Liver (tissue), 8 donors: ENCODE measurements at regions not wholly inside any gene's neighbourhood (a gene's known extent, or its start where the extent isn't known, plus 50 kb on each side); places are given as distances from the start of the nearest gene placed in this dataset.

Experiments used
- DNase-seq: peaks from one replicate; pipeline ENCODE4 v3.0.0-alpha.2; 2017; ENCODE audit warnings: low spot score
- H3K27ac ChIP-seq, 2 donors: one replicate each; pipeline ENCODE4 v1.7.0; 2013; ENCODE audit warnings: inconsistent platforms in 2 of 2, low read length in 2 of 2, control low read depth in 1 of 2, low read depth in 1 of 2, mild to moderate bottlenecking in 1 of 2
- H3K27me3 ChIP-seq, 4 donors: one replicate each; pipeline versions ENCODE4 v1.6.1 to v1.7.0; 2013; ENCODE audit warnings: low read length in 3 of 4, inconsistent platforms in 1 of 4, mild to moderate bottlenecking in 1 of 4, moderate library complexity in 1 of 4; ENCODE audit not compliant: control insufficient read depth in 4 of 4, insufficient read depth in 4 of 4
- H3K36me3 ChIP-seq, 4 donors: one replicate each; pipeline versions ENCODE4 v1.6.1 to v1.7.0; 2013; ENCODE audit warnings: low read length in 3 of 4, mild to moderate bottlenecking in 3 of 4, low read depth in 1 of 4, moderate library complexity in 1 of 4; ENCODE audit not compliant: control insufficient read depth in 4 of 4, insufficient read depth in 3 of 4
- H3K4me1 ChIP-seq, 4 donors: one replicate each; pipeline versions ENCODE4 v1.6.1 to v1.7.0; 2013; ENCODE audit warnings: low read length in 3 of 4, mild to moderate bottlenecking in 3 of 4, moderate library complexity in 1 of 4; ENCODE audit not compliant: control insufficient read depth in 4 of 4, insufficient read depth in 4 of 4
- H3K4me3 ChIP-seq, 3 donors: one replicate each; pipeline versions ENCODE4 v1.6.1 to v1.7.0; 2013; ENCODE audit warnings: low read length in 3 of 3, control low read depth in 1 of 3, low read depth in 1 of 3, mild to moderate bottlenecking in 1 of 3
- H3K9ac ChIP-seq, 2 donors: one replicate each; pipeline ENCODE4 v1.7.0; 2013; ENCODE audit warnings: low read length in 2 of 2, mild to moderate bottlenecking in 2 of 2, moderate library complexity in 2 of 2, control low read depth in 1 of 2, low read depth in 1 of 2
- H3K9me3 ChIP-seq, 4 donors: one replicate each; pipeline versions ENCODE4 v1.6.1 to v1.7.0; 2013; ENCODE audit warnings: low read length in 3 of 4; ENCODE audit not compliant: control insufficient read depth in 4 of 4
- EGR1 ChIP-seq, 2 donors: IDR thresholded peaks; 2 replicates each; pipeline ENCODE4 v1.6.1; 2016 to 2018; ENCODE audit warnings: antibody characterized with exemption in 2 of 2, low read depth in 2 of 2
- FOXA1 ChIP-seq: IDR thresholded peaks from 2 replicates; pipeline ENCODE4 v1.6.1; 2016; ENCODE audit warnings: antibody characterized with exemption
- FOXA2 ChIP-seq: IDR thresholded peaks from 2 replicates; pipeline ENCODE4 v1.6.1; 2016; ENCODE audit warnings: antibody characterized with exemption
- GABPA ChIP-seq, 2 donors: IDR thresholded peaks in 1 of 2; conservative IDR thresholded peaks in 1 of 2; 2 replicates each; pipeline ENCODE4 v1.6.1; 2016; ENCODE audit warnings: antibody characterized with exemption in 2 of 2, mild to moderate bottlenecking in 1 of 2, moderate library complexity in 1 of 2
- HNF4A ChIP-seq, 2 donors: conservative IDR thresholded peaks; 2 replicates each; pipeline ENCODE4 v1.6.1; 2016; ENCODE audit warnings: antibody characterized with exemption in 2 of 2, mild to moderate bottlenecking in 2 of 2
- HNF4G ChIP-seq: IDR thresholded peaks from 2 replicates; pipeline ENCODE4 v1.6.1; 2016; ENCODE audit warnings: antibody characterized with exemption
- JUND ChIP-seq, 2 donors: IDR thresholded peaks; 2 replicates each; pipeline ENCODE4 v1.6.1; 2016; ENCODE audit warnings: antibody characterized with exemption in 2 of 2
- NR2F2 ChIP-seq: IDR thresholded peaks from 2 replicates; pipeline ENCODE4 v1.6.1; 2016; ENCODE audit warnings: antibody characterized with exemption
- RAD21 ChIP-seq, 2 donors: IDR thresholded peaks; 2 replicates each; pipeline ENCODE4 v1.6.1; 2016; ENCODE audit warnings: antibody characterized with exemption in 2 of 2, mild to moderate bottlenecking in 2 of 2
- RXRA ChIP-seq, 2 donors: IDR thresholded peaks; 2 replicates each; pipeline ENCODE4 v1.6.1; 2017 to 2018; ENCODE audit warnings: antibody characterized with exemption in 2 of 2, mild to moderate bottlenecking in 1 of 2
- SP1 ChIP-seq: IDR thresholded peaks from 2 replicates; pipeline ENCODE4 v1.6.1; 2018; ENCODE audit warnings: antibody characterized with exemption, mild to moderate bottlenecking
- TAF1 ChIP-seq: conservative IDR thresholded peaks from 2 replicates; pipeline ENCODE4 v1.6.1; 2016; ENCODE audit warnings: antibody characterized with exemption, mild to moderate bottlenecking
- YY1 ChIP-seq: IDR thresholded peaks from 2 replicates; pipeline ENCODE4 v1.6.1; 2016; ENCODE audit warnings: antibody characterized with exemption, mild to moderate bottlenecking
- WGBS: extraction: QIAGEN DNeasy Blood & Tissue Kit; methylation state at CpG from one replicate; pipeline ENCODE4 v1.1.7; 2013; 5-methylcytosine and 5-hydroxymethylcytosine counted together
- TF ChIP-seq, protein P1 (sequence below): IDR thresholded peaks from 2 replicates; pipeline ENCODE4 v1.6.1; 2016; ENCODE audit warnings: antibody characterized with exemption
- TF ChIP-seq, protein P2 (sequence below): IDR thresholded peaks from 2 replicates; pipeline ENCODE4 v1.6.1; 2016; ENCODE audit warnings: antibody characterized with exemption, mild to moderate bottlenecking
- TF ChIP-seq, protein P3 (sequence below): fragments of 150-350 bp; IDR thresholded peaks from 2 replicates; pipeline ENCODE4 v1.5.1; 2017; ENCODE audit warnings: improper control_type of control experiment, low read depth, low read length; ENCODE audit not compliant: missing input control
- TF ChIP-seq, protein P4 (sequence below): IDR thresholded peaks from 2 replicates; pipeline ENCODE4 v1.6.1; 2016; ENCODE audit warnings: antibody characterized with exemption
- TF ChIP-seq, protein P5 (sequence below): IDR thresholded peaks from 2 replicates; pipeline ENCODE4 v1.6.1; 2016; ENCODE audit warnings: antibody characterized with exemption
- donor health status: healthy.
- donor health status: healthy.
- donor health status: healthy.
- donor health status: healthy.
- donor health status: healthy.

DNA sequence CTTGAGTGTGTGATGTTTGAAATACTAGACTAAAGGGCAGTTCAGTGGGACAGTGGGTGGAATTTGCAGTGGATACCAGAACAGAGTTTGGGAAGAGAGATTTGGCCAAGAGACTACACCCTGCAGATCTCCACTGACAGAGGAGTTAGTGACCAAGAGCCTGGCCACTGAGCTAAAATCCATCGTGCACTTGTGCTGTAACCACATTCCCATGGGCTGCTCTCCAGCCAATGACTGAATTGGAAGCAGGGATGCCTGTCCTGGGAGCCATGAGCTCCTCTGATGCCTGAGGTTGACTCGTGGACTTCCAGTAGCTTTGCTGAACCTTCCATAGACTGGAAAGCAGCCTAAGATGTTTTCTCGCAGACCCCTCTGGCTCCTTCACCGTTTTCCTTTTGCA is 296.1 kb downstream of the TRIML1 start:
- Histone ChIP-seq H3K36me3 (no peaks in the 10 kb centered on the region), H3K4me1 (no peaks in the 10 kb centered on the region), H3K9ac (no peak overlapping the region), H3K27me3 (peaks cover 0 to 3% (median 0%) of the 10 kb centered on the region in 4 donors), H3K9me3 (peaks cover 0 to under 1% (median 0%) of the 10 kb centered on the region in 4 donors), H3K4me3 (no peak overlapping the region), H3K27ac (no peak overlapping the region)
- WGBS: 81% methylated on average over 4 of the region's 4 CpGs
- TF ChIP-seq FOXA2 (no peak), TAF1 (no peak), YY1 (no peak), RXRA (IDR thresholded peaks at IDR 0.05) (no peak), RAD21 (IDR thresholded peaks at IDR 0.05) (no peak), FOXA1 (no peak), JUND (IDR thresholded peaks at IDR 0.05) (no peak), HNF4A (conservative IDR thresholded peaks at IDR 0.05) (no peak), GABPA (IDR thresholded peaks at IDR 0.05 in 1 of 2, conservative IDR thresholded peaks at IDR 0.05 in 1 of 2) (no peak), NR2F2 (no peak), SP1 (no peak), HNF4G (no peak), EGR1 (IDR thresholded peaks at IDR 0.05; ENCODE audit: low read depth in 2 of 2) (no peak)
- TF ChIP-seq, protein P1, sequence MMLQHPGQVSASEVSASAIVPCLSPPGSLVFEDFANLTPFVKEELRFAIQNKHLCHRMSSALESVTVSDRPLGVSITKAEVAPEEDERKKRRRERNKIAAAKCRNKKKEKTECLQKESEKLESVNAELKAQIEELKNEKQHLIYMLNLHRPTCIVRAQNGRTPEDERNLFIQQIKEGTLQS: no peak
- TF ChIP-seq, protein P2, sequence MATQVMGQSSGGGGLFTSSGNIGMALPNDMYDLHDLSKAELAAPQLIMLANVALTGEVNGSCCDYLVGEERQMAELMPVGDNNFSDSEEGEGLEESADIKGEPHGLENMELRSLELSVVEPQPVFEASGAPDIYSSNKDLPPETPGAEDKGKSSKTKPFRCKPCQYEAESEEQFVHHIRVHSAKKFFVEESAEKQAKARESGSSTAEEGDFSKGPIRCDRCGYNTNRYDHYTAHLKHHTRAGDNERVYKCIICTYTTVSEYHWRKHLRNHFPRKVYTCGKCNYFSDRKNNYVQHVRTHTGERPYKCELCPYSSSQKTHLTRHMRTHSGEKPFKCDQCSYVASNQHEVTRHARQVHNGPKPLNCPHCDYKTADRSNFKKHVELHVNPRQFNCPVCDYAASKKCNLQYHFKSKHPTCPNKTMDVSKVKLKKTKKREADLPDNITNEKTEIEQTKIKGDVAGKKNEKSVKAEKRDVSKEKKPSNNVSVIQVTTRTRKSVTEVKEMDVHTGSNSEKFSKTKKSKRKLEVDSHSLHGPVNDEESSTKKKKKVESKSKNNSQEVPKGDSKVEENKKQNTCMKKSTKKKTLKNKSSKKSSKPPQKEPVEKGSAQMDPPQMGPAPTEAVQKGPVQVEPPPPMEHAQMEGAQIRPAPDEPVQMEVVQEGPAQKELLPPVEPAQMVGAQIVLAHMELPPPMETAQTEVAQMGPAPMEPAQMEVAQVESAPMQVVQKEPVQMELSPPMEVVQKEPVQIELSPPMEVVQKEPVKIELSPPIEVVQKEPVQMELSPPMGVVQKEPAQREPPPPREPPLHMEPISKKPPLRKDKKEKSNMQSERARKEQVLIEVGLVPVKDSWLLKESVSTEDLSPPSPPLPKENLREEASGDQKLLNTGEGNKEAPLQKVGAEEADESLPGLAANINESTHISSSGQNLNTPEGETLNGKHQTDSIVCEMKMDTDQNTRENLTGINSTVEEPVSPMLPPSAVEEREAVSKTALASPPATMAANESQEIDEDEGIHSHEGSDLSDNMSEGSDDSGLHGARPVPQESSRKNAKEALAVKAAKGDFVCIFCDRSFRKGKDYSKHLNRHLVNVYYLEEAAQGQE: no peak
- TF ChIP-seq, protein P3, sequence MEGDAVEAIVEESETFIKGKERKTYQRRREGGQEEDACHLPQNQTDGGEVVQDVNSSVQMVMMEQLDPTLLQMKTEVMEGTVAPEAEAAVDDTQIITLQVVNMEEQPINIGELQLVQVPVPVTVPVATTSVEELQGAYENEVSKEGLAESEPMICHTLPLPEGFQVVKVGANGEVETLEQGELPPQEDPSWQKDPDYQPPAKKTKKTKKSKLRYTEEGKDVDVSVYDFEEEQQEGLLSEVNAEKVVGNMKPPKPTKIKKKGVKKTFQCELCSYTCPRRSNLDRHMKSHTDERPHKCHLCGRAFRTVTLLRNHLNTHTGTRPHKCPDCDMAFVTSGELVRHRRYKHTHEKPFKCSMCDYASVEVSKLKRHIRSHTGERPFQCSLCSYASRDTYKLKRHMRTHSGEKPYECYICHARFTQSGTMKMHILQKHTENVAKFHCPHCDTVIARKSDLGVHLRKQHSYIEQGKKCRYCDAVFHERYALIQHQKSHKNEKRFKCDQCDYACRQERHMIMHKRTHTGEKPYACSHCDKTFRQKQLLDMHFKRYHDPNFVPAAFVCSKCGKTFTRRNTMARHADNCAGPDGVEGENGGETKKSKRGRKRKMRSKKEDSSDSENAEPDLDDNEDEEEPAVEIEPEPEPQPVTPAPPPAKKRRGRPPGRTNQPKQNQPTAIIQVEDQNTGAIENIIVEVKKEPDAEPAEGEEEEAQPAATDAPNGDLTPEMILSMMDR: no peak
- TF ChIP-seq, protein P4, sequence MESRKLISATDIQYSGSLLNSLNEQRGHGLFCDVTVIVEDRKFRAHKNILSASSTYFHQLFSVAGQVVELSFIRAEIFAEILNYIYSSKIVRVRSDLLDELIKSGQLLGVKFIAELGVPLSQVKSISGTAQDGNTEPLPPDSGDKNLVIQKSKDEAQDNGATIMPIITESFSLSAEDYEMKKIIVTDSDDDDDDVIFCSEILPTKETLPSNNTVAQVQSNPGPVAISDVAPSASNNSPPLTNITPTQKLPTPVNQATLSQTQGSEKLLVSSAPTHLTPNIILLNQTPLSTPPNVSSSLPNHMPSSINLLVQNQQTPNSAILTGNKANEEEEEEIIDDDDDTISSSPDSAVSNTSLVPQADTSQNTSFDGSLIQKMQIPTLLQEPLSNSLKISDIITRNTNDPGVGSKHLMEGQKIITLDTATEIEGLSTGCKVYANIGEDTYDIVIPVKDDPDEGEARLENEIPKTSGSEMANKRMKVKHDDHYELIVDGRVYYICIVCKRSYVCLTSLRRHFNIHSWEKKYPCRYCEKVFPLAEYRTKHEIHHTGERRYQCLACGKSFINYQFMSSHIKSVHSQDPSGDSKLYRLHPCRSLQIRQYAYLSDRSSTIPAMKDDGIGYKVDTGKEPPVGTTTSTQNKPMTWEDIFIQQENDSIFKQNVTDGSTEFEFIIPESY: no peak
- TF ChIP-seq, protein P5, sequence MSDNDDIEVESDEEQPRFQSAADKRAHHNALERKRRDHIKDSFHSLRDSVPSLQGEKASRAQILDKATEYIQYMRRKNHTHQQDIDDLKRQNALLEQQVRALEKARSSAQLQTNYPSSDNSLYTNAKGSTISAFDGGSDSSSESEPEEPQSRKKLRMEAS: no peak
- no peak for DNase-seq
